H1 (cell line): ENCODE measurements at regions not wholly inside any gene's neighbourhood (a gene's known extent, or its start where the extent isn't known, plus 50 kb on each side); places are given as distances from the start of the nearest gene placed in this dataset.

ENCODE experiments used
- CTCF ChIA-PET: fragments of 300-600 bp; sonication (Branson Sonifier 250); formaldehyde crosslinking; loops from one replicate; lab custom pipeline; 2021; ENCODE audit not compliant: partially characterized antibody; lab: Charles Lee
- POLR2A ChIA-PET: fragments of 300-600 bp; sonication (Branson Sonifier 250); formaldehyde crosslinking; loops from one replicate; lab custom pipeline; 2021; ENCODE audit warnings: inconsistent platforms; ENCODE audit not compliant: partially characterized antibody; lab: Charles Lee
- DNase-seq, 2 experiments: peaks; one replicate each; pipeline versions ENCODE4 v3.0.0 to v3.0.0-alpha.2; 2010 to 2022; ENCODE audit warnings: low spot score in 2 of 2, low read depth in 1 of 2, mixed read lengths in 1 of 2
- FAIRE-seq: peaks from 2 replicates; lab custom pipeline; 2011; peaks lifted over from hg19 to GRCh38; lab: Jason Lieb, UNC
- H2AFZ ChIP-seq: 2 replicates; pipeline ENCODE4 v1.8.1; 2012; ENCODE audit warnings: low read length, inconsistent platforms
- H2AK5ac ChIP-seq: 2 replicates; pipeline ENCODE4 v1.6.1; 2013; ENCODE audit warnings: low read depth, low read length
- H2BK120ac ChIP-seq: replicated peaks from 2 replicates; pipeline ENCODE3; 2013; ENCODE audit warnings: low read depth, low read length, inconsistent platforms
- H2BK12ac ChIP-seq: 2 replicates; pipeline ENCODE4 v1.6.1; 2013; ENCODE audit warnings: low read depth, low read length
- H2BK15ac ChIP-seq: 2 replicates; pipeline ENCODE4 v1.6.1; 2013; ENCODE audit warnings: low read length
- H2BK20ac ChIP-seq: 2 replicates; pipeline ENCODE4 v1.6.1; 2013; ENCODE audit warnings: low read length
- H2BK5ac ChIP-seq: 2 replicates; pipeline ENCODE4 v1.6.1; 2013; ENCODE audit warnings: low read depth, low read length
- H3K14ac ChIP-seq: 2 replicates; pipeline ENCODE4 v1.6.1; 2013; ENCODE audit warnings: inconsistent platforms; ENCODE audit not compliant: insufficient read length
- H3K18ac ChIP-seq: 2 replicates; pipeline ENCODE4 v1.6.1; 2013; ENCODE audit warnings: low read length; ENCODE audit errors: extremely low read depth
- H3K23ac ChIP-seq: 2 replicates; pipeline ENCODE4 v1.6.1; 2013; ENCODE audit warnings: inconsistent platforms; ENCODE audit not compliant: insufficient read length
- H3K23me2 ChIP-seq: 2 replicates; pipeline ENCODE4 v1.6.1; 2013; ENCODE audit warnings: low read depth, low read length
- H3K27ac ChIP-seq: 2 replicates; pipeline ENCODE4 v1.6.1; 2011; ENCODE audit warnings: low read depth, low read length, inconsistent platforms
- H3K27me3 ChIP-seq, 4 experiments: replicated peaks in 1 of 4; 1 replicate in 1 of 4; 2 replicates in 3 of 4; pipeline versions ENCODE4 v1.6.1 to v1.8.1; 2011 to 2013; ENCODE audit warnings: low read length in 3 of 4, mild to moderate bottlenecking in 3 of 4, inconsistent platforms in 2 of 4, mixed read lengths in 2 of 4, moderate library complexity in 1 of 4; ENCODE audit not compliant: control insufficient read depth in 3 of 4, insufficient read depth in 3 of 4; ENCODE audit errors: extremely low read depth in 1 of 4
- H3K36me3 ChIP-seq, 4 experiments: 2 replicates each; pipeline versions ENCODE4 v1.6.1 to v1.8.1; 2011 to 2013; ENCODE audit warnings: mild to moderate bottlenecking in 4 of 4, low read length in 3 of 4, moderate library complexity in 2 of 4, control low read depth in 1 of 4, inconsistent platforms in 1 of 4; ENCODE audit not compliant: insufficient read depth in 4 of 4, control insufficient read depth in 2 of 4
- H3K4ac ChIP-seq: replicated peaks from 2 replicates; pipeline ENCODE3; 2013; ENCODE audit warnings: low read length, low read depth, mixed read lengths, inconsistent platforms; ENCODE audit not compliant: insufficient read length
- H3K4me1 ChIP-seq, 4 experiments: replicated peaks in 1 of 4; 1 replicate in 1 of 4; 2 replicates in 3 of 4; pipeline versions ENCODE4 v1.6.1 to v1.8.1; 2011 to 2013; ENCODE audit warnings: low read length in 3 of 4, inconsistent platforms in 2 of 4, mixed read lengths in 1 of 4; ENCODE audit not compliant: insufficient read depth in 4 of 4, control insufficient read depth in 3 of 4
- H3K4me2 ChIP-seq, 2 experiments: 2 replicates each; pipeline versions ENCODE4 v1.6.1 to v1.8.1; 2011 to 2013; ENCODE audit warnings: low read depth in 2 of 2, low read length in 2 of 2, control low read depth in 1 of 2, inconsistent platforms in 1 of 2, mild to moderate bottlenecking in 1 of 2; ENCODE audit not compliant: insufficient read depth in 1 of 2
- H3K4me3 ChIP-seq, 4 experiments: fragments of 200-600, 300-600 bp in 1 of 4; sonication (generic), shearing (Covaris generic), sonication (Bioruptor Twin) in 1 of 4; 2 replicates each; pipeline versions ENCODE4 v1.5.1 to v1.8.1; 2011 to 2016; ENCODE audit warnings: low read length in 4 of 4, low read depth in 3 of 4, control low read depth in 2 of 4, inconsistent platforms in 2 of 4, mild to moderate bottlenecking in 2 of 4, mixed read lengths in 1 of 4, moderate library complexity in 1 of 4; ENCODE audit not compliant: insufficient read depth in 2 of 4; ENCODE audit errors: extremely low read depth in 1 of 4
- H3K56ac ChIP-seq: replicated peaks from 2 replicates; pipeline ENCODE3; 2013; ENCODE audit warnings: low read depth, mild to moderate bottlenecking, mixed read lengths, low read length, inconsistent platforms; ENCODE audit not compliant: insufficient read length
- H3K79me1 ChIP-seq: 2 replicates; pipeline ENCODE4 v1.6.1; 2013; ENCODE audit warnings: low read depth, low read length, control low read depth
- H3K79me2 ChIP-seq, 2 experiments: 2 replicates each; pipeline versions ENCODE4 v1.6.1 to v1.8.1; 2012 to 2013; ENCODE audit warnings: low read length in 2 of 2, mild to moderate bottlenecking in 2 of 2, inconsistent platforms in 1 of 2; ENCODE audit not compliant: insufficient read depth in 2 of 2, control insufficient read depth in 1 of 2
- H3K9ac ChIP-seq, 4 experiments: replicated peaks in 1 of 4; 1 replicate in 1 of 4; 2 replicates in 3 of 4; pipeline versions ENCODE4 v1.6.1 to v1.8.1; 2011 to 2013; ENCODE audit warnings: low read depth in 3 of 4, low read length in 3 of 4, control low read depth in 2 of 4, mild to moderate bottlenecking in 2 of 4, moderate library complexity in 2 of 4, inconsistent platforms in 1 of 4; ENCODE audit errors: extremely low read depth in 1 of 4
- H3K9me3 ChIP-seq, 2 experiments: 2 replicates each; pipeline versions ENCODE4 v1.6.1 to v1.8.1; 2012 to 2013; ENCODE audit warnings: mild to moderate bottlenecking in 2 of 2, moderate library complexity in 2 of 2, control low read depth in 1 of 2, inconsistent platforms in 1 of 2, low read depth in 1 of 2, low read length in 1 of 2, mixed read lengths in 1 of 2; ENCODE audit not compliant: insufficient read depth in 2 of 2
- H4K20me1 ChIP-seq, 2 experiments: replicated peaks in 1 of 2; 2 replicates each; pipeline versions ENCODE3 to v1.8.1; 2011 to 2013; ENCODE audit warnings: inconsistent platforms in 2 of 2, low read length in 2 of 2, mild to moderate bottlenecking in 1 of 2; ENCODE audit not compliant: insufficient read depth in 2 of 2, control insufficient read depth in 1 of 2
- H4K5ac ChIP-seq: 2 replicates; pipeline ENCODE4 v1.6.1; 2013; ENCODE audit warnings: low read length, low read depth, mixed read lengths, inconsistent platforms; ENCODE audit not compliant: insufficient read length
- H4K8ac ChIP-seq: 2 replicates; pipeline ENCODE4 v1.8.0; 2013; ENCODE audit warnings: mild to moderate bottlenecking, moderate library complexity, low read length, inconsistent platforms; ENCODE audit not compliant: insufficient read depth; ENCODE audit errors: extremely low read depth
- H4K91ac ChIP-seq: replicated peaks from 2 replicates; pipeline ENCODE3; 2013; ENCODE audit warnings: low read length, mixed read lengths, inconsistent platforms; ENCODE audit not compliant: insufficient read length
- BACH1 ChIP-seq: IDR thresholded peaks from 2 replicates; pipeline ENCODE4 v1.6.1; 2012; ENCODE audit warnings: low read length, improper control_type of control experiment
- CBX8 ChIP-seq: fragments of 300-800, 300-1000 bp; sonication (generic); IDR thresholded peaks from 2 replicates; pipeline ENCODE4 v1.7.1; 2016; ENCODE audit warnings: low read depth, low read length, borderline replicate concordance
- CEBPB ChIP-seq: IDR thresholded peaks from 2 replicates; pipeline ENCODE4 v1.6.1; 2012; ENCODE audit warnings: low read depth, low read length
- CREB1 ChIP-seq: IDR thresholded peaks from 2 replicates; pipeline ENCODE4 v1.6.1; 2012; ENCODE audit warnings: inconsistent platforms
- E2F6 ChIP-seq: IDR thresholded peaks from 2 replicates; pipeline ENCODE4 v1.6.1; 2012; ENCODE audit warnings: inconsistent platforms
- HDAC2 ChIP-seq, 2 experiments: fragments of 300-600 bp in 1 of 2; sonication (generic) in 1 of 2; IDR thresholded peaks; 2 replicates each; pipeline ENCODE4 v1.6.1; 2011 to 2012; ENCODE audit warnings: low read depth in 2 of 2, low read length in 2 of 2, mild to moderate bottlenecking in 2 of 2, moderate library complexity in 2 of 2, borderline replicate concordance in 1 of 2, inconsistent platforms in 1 of 2
- JUN ChIP-seq: IDR thresholded peaks from 2 replicates; pipeline ENCODE4 v1.6.1; 2011; ENCODE audit warnings: low read depth, mild to moderate bottlenecking, improper control_type of control experiment, low read length
- JUND ChIP-seq: IDR thresholded peaks from 2 replicates; pipeline ENCODE4 v1.6.1; 2011; ENCODE audit warnings: mild to moderate bottlenecking, improper control_type of control experiment, low read length
- KDM5A ChIP-seq: fragments of 200-600 bp; IDR thresholded peaks from 2 replicates; pipeline ENCODE4 v1.7.1; 2012; ENCODE audit warnings: mild to moderate bottlenecking, low read length, inconsistent platforms, mixed read lengths
- MAFK ChIP-seq: IDR thresholded peaks from 2 replicates; pipeline ENCODE4 v1.6.1; 2012; ENCODE audit warnings: low read depth, mild to moderate bottlenecking, improper control_type of control experiment, low read length
- MAX ChIP-seq: IDR thresholded peaks from 2 replicates; pipeline ENCODE4 v1.6.1; 2012; ENCODE audit warnings: inconsistent platforms
- PHF8 ChIP-seq: fragments of 200-600 bp; sonication (generic); conservative IDR thresholded peaks from 2 replicates; pipeline ENCODE4 v1.7.1; 2012; ENCODE audit warnings: low read depth, mild to moderate bottlenecking, inconsistent platforms, low read length, moderate library complexity
- POU5F1 ChIP-seq: IDR thresholded peaks from 2 replicates; pipeline ENCODE4 v1.6.1; 2011; ENCODE audit warnings: low read depth, mild to moderate bottlenecking, low read length, moderate library complexity
- RXRA ChIP-seq: IDR thresholded peaks from 2 replicates; pipeline ENCODE4 v1.6.1; 2011; ENCODE audit warnings: low read depth, mild to moderate bottlenecking, low read length, moderate library complexity; ENCODE audit not compliant: insufficient read depth
- SRF ChIP-seq: IDR thresholded peaks from 2 replicates; pipeline ENCODE4 v1.6.1; 2011; ENCODE audit warnings: mild to moderate bottlenecking, low read depth, low read length, moderate library complexity
- SUZ12 ChIP-seq: fragments of 200-600 bp; sonication (generic); IDR thresholded peaks from 2 replicates; pipeline ENCODE4 v1.6.1; 2012; ENCODE audit warnings: mild to moderate bottlenecking, inconsistent platforms, low read length, moderate library complexity, mixed read lengths
- YY1 ChIP-seq: IDR thresholded peaks from 2 replicates; pipeline ENCODE4 v1.6.1; 2011; ENCODE audit warnings: low read depth, mild to moderate bottlenecking, low read length

- no peak overlapping the region for H3K27ac ChIP-seq
- CTCF ChIA-PET: interaction anchor here (1.3 kb wide), 1 partner anchor 10 kb away, joined by 3 read pairs; no protein-coding TSS in a partner anchor
- TF ChIP-seq MAFK (no peak), JUND (no peak), E2F6 (no peak), BACH1 (no peak), RXRA (no peak), KDM5A (no peak), MAX (no peak), CREB1 (no peak), YY1 (no peak), POU5F1 (no peak), JUN (no peak), SRF (no peak), CEBPB (no peak), PHF8 (no peak), CBX8 (no peak), SUZ12 (no peak), HDAC2 (IDR thresholded peaks at IDR 0.05; ENCODE audit: borderline replicate concordance in 1 of 2, low read depth in 2 of 2, low read length in 2 of 2) (no peak)
These were observed 658.3 kb downstream of the PTPRC start for GRCh38 chr1:199297174-199297573.

More at GRCh38 chr1:199297174-199297573, 658.3 kb downstream of the PTPRC start:
- Histone ChIP-seq H4K20me1 (no peaks in the 10 kb centered on the region), H4K5ac (no peak overlapping the region), H2BK12ac (no peak overlapping the region), H2BK120ac (no peak overlapping the region), H3K36me3 (no peaks in the 10 kb centered on the region), H3K9ac (no peak overlapping the region), H2AFZ (no peak overlapping the region), H3K4ac (no peak overlapping the region), H2BK15ac (no peak overlapping the region), H3K23me2 (no peaks in the 10 kb centered on the region), H3K79me2 (no peaks in the 10 kb centered on the region), H4K91ac (no peak overlapping the region), H3K18ac (no peak overlapping the region), H3K4me1 (no peaks in the 10 kb centered on the region), H2BK5ac (no peak overlapping the region), H3K4me2 (no peak overlapping the region), H3K56ac (no peak overlapping the region), H4K8ac (no peak overlapping the region), H2BK20ac (no peak overlapping the region), H3K79me1 (no peaks in the 10 kb centered on the region), H2AK5ac (no peak overlapping the region), H3K9me3 (no peaks in the 10 kb centered on the region), H3K23ac (no peak overlapping the region), H3K27me3 (no peaks in the 10 kb centered on the region), H3K4me3 (no peak overlapping the region), H3K14ac (no peak overlapping the region)
- no peak for DNase-seq
- FAIRE-seq: no peak
- POLR2A ChIA-PET: no interaction called here
